Hepatocyte (in vitro differentiated cells): ENCODE measurements at regions not wholly inside any gene's neighbourhood (a gene's known extent, or its start where the extent isn't known, plus 50 kb on each side); places are given as distances from the start of the nearest gene placed in this dataset.

Experiments used
- DNase-seq: peaks from one replicate; pipeline ENCODE4 v3.0.0-alpha.2; 2016; ENCODE audit warnings: low spot score
- H2AFZ ChIP-seq: fragments of 200-600 bp; sonication (generic); 2 replicates; pipeline ENCODE4 v1.6.0; 2016; ENCODE audit warnings: antibody characterized with exemption, mild to moderate bottlenecking
- H3K27ac ChIP-seq: fragments of 200-600 bp; sonication (generic); 2 replicates; pipeline ENCODE4 v1.5.1; 2016; ENCODE audit warnings: mild to moderate bottlenecking
- H3K27me3 ChIP-seq: fragments of 200-600 bp; sonication (generic); 2 replicates; pipeline ENCODE4 v1.6.1; 2016
- H3K36me3 ChIP-seq: fragments of 200-600 bp; sonication (generic); replicated peaks from 2 replicates; pipeline ENCODE4 v1.5.1; 2016; ENCODE audit warnings: low read depth; ENCODE audit not compliant: insufficient read depth
- H3K4me1 ChIP-seq: fragments of 200-600 bp; sonication (generic); 2 replicates; pipeline ENCODE4 v1.5.1; 2016; ENCODE audit warnings: mild to moderate bottlenecking, moderate library complexity; ENCODE audit not compliant: insufficient read depth
- H3K4me2 ChIP-seq: fragments of 200-600 bp; sonication (generic); 2 replicates; pipeline ENCODE4 v1.6.0; 2016
- H3K4me3 ChIP-seq: fragments of 200-600 bp; sonication (generic); 2 replicates; pipeline ENCODE4 v1.5.1; 2016; ENCODE audit warnings: mild to moderate bottlenecking
- H3K79me2 ChIP-seq: fragments of 200-600 bp; sonication (generic); 2 replicates; pipeline ENCODE4 v1.6.0; 2017; ENCODE audit warnings: mild to moderate bottlenecking
- H3K9me2 ChIP-seq: fragments of 200-600 bp; sonication (generic); replicated peaks from 2 replicates; pipeline ENCODE4 v1.6.0; 2017; ENCODE audit warnings: mild to moderate bottlenecking; ENCODE audit not compliant: insufficient read depth
- H3K9me3 ChIP-seq: fragments of 200-600 bp; sonication (generic); 2 replicates; pipeline ENCODE4 v1.5.1; 2016; ENCODE audit warnings: low read depth, mild to moderate bottlenecking
- H4K20me1 ChIP-seq: fragments of 200-600 bp; sonication (generic); 2 replicates; pipeline ENCODE4 v1.6.0; 2016; ENCODE audit warnings: mild to moderate bottlenecking; ENCODE audit not compliant: insufficient read depth, poor library complexity, severe bottlenecking
- EZH2 ChIP-seq: fragments of 200-600 bp; sonication (generic); IDR thresholded peaks from 2 replicates; pipeline ENCODE4 v1.6.1; 2016; ENCODE audit warnings: antibody characterized with exemption, mild to moderate bottlenecking, borderline replicate concordance
- EZH2phosphoT487 ChIP-seq: fragments of 200-600 bp; sonication (generic); IDR thresholded peaks from one replicate; pipeline ENCODE4 v1.6.1; 2018; ENCODE audit warnings: antibody characterized with exemption, mild to moderate bottlenecking, low read depth, moderate library complexity; ENCODE audit not compliant: unreplicated experiment, severe bottlenecking
- WGBS: methylation state at CpG from one replicate; pipeline ENCODE4 v1.1.6; 2016; ENCODE audit warnings: low lambda C conversion rate; ENCODE audit errors: missing lambda C conversion rate; 5-methylcytosine and 5-hydroxymethylcytosine counted together
- TF ChIP-seq, protein P1 (sequence below): fragments of 200-600 bp; sonication (generic); IDR thresholded peaks from 2 replicates; pipeline ENCODE4 v1.5.1; 2016; ENCODE audit warnings: antibody characterized with exemption, mild to moderate bottlenecking; ENCODE audit not compliant: poor library complexity

DNA sequence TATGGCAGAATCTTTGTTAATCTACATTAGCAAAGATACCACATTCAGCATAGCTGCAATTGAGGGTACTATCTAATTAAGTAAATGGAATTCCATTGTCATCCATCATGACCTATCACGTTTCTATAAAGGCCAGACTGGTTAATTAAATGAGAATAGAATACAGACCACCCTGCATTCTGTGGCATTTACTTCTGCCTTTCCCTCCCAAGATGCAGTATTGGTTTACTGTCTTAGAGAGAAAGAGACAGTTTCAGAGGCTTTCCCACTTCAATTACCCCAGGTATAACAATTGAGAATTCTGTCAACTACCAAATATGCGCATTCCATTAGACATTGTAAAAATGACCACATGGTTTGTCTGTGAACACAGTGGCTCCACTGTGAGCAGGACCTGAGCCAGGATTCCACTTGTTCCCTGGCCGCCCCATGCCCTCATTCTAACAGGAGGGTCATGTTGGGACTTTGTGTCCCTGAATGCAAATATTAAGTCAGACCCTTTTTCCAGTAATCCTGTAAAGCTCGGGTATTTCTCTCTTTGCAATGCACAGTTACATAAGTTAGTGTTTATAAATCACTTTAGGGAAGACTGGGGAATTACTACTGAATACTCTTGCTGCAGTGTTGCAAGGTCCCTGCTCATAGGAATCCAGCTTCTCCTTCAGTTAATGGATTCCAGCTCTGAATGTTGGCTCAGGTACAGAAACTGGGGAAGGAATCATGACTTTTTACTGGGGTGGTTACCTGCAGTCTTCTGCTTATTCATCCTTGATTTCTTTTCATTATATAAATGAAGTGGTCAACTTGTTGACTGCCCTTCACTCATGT, 261.0 kb downstream of the PDGFC start:
- WGBS = 68% methylated on average over 4 of the region's 4 CpGs
- no peaks in the 10 kb centered on the region for H3K36me3 ChIP-seq
- H3K9me2 ChIP-seq = no peaks in the 10 kb centered on the region
- no peak for TF ChIP-seq EZH2
- TF ChIP-seq, protein P1, sequence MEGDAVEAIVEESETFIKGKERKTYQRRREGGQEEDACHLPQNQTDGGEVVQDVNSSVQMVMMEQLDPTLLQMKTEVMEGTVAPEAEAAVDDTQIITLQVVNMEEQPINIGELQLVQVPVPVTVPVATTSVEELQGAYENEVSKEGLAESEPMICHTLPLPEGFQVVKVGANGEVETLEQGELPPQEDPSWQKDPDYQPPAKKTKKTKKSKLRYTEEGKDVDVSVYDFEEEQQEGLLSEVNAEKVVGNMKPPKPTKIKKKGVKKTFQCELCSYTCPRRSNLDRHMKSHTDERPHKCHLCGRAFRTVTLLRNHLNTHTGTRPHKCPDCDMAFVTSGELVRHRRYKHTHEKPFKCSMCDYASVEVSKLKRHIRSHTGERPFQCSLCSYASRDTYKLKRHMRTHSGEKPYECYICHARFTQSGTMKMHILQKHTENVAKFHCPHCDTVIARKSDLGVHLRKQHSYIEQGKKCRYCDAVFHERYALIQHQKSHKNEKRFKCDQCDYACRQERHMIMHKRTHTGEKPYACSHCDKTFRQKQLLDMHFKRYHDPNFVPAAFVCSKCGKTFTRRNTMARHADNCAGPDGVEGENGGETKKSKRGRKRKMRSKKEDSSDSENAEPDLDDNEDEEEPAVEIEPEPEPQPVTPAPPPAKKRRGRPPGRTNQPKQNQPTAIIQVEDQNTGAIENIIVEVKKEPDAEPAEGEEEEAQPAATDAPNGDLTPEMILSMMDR = no peak
- TF ChIP-seq EZH2phosphoT487 = no peak
- no peaks in the 10 kb centered on the region for H3K27me3 ChIP-seq
- no peak overlapping the region for H3K4me2 ChIP-seq
- no peak overlapping the region for H3K27ac ChIP-seq
- H4K20me1 ChIP-seq = no peaks in the 10 kb centered on the region
- H3K4me3 ChIP-seq = no peak overlapping the region
- H2AFZ ChIP-seq = no peak overlapping the region
- no peaks in the 10 kb centered on the region for H3K9me3 ChIP-seq
- no peak for DNase-seq
- no peaks in the 10 kb centered on the region for H3K4me1 ChIP-seq
- no peaks in the 10 kb centered on the region for H3K79me2 ChIP-seq

GRCh38 chr4:156705311-156705710, 266.3 kb downstream of the PDGFC start:
- Histone ChIP-seq H3K27ac (no peak overlapping the region), H3K4me2 (no peak overlapping the region)

DNA sequence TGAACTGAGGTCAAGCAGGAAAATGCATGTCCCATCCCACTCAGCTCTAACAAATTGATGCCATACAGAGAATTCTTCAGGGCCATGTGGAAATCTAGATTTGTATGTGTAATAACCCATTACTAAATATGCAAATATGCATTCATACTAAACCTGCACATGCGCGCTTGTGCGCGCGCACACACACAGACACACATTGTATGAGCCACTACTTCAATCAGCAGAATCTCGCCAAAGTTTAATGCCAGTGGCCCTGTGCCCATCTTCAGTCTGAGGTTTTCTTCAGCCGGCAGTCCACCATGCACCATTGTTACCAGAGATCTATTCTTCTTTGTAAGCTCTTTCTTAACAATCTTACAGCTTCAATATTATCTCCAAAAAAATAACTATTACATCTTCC, 276.4 kb downstream of the PDGFC start:
- Histone ChIP-seq H3K9me2 (no peaks in the 10 kb centered on the region), H2AFZ (no peak overlapping the region), H3K4me2 (no peak overlapping the region), H3K4me1 (no peaks in the 10 kb centered on the region), H3K27ac (no peak overlapping the region), H3K79me2 (no peaks in the 10 kb centered on the region), H4K20me1 (no peaks in the 10 kb centered on the region), H3K4me3 (no peak overlapping the region), H3K27me3 (no peaks in the 10 kb centered on the region), H3K36me3 (no peaks in the 10 kb centered on the region), H3K9me3 (no peaks in the 10 kb centered on the region)
- DNase-seq = no peak
- TF ChIP-seq, protein P1 = no peak
- TF ChIP-seq EZH2phosphoT487 (no peak), EZH2 (no peak)
- WGBS = 95% methylated on average over 7 of the region's 7 CpGs

More at GRCh38 chr4:156705311-156705710, 266.3 kb downstream of the PDGFC start:
- Histone ChIP-seq H3K4me1 (no peaks in the 10 kb centered on the region), H3K79me2 (no peaks in the 10 kb centered on the region), H2AFZ (no peak overlapping the region), H3K27me3 (no peaks in the 10 kb centered on the region), H3K36me3 (no peaks in the 10 kb centered on the region), H4K20me1 (no peaks in the 10 kb centered on the region), H3K9me3 (no peaks in the 10 kb centered on the region), H3K9me2 (no peaks in the 10 kb centered on the region), H3K4me3 (no peak overlapping the region)
- no peak for DNase-seq
- TF ChIP-seq EZH2phosphoT487 (no peak), EZH2 (no peak)
- TF ChIP-seq, protein P1 = no peak
- WGBS = 38% methylated on average over 1 of the region's 1 CpG
